ENCODE measurements at regions not wholly inside any gene's neighbourhood (a gene's known extent, or its start where the extent isn't known, plus 50 kb on each side); places are given as distances from the start of the nearest gene placed in this dataset.
"Not testable (repeated sequence)": the region's sequence is repeated elsewhere in the genome, so short reads cannot be mapped to it uniquely, and the experiment has no call there.

GRCh38 chr1:96865731-96866685 is 144.4 kb downstream of the PTBP2 start:
- peak; percentile 82 for DNase-seq (ENCODE audit: low spot score)

- DNase-seq (ENCODE audit: low spot score): no peak
These were observed 151.2 kb downstream of the PTBP2 start for GRCh38 chr1:96872757-96873156.

- no peak for DNase-seq (ENCODE audit: low spot score)
These were observed 157.1 kb downstream of the PTBP2 start for GRCh38 chr1:96878640-96879039.

GRCh38 chr1:96880626-96881025 is 159.0 kb downstream of the PTBP2 start:
- no peak for DNase-seq (ENCODE audit: low spot score)

GRCh38 chr1:96882096-96882495 is 160.5 kb downstream of the PTBP2 start:
- peak; percentile 45 for DNase-seq (ENCODE audit: low spot score)

- DNase-seq (ENCODE audit: low spot score): no peak
These were observed 164.9 kb downstream of the PTBP2 start for GRCh38 chr1:96886474-96886873.

GRCh38 chr1:96887501-96887900 is 165.9 kb downstream of the PTBP2 start:
- DNase-seq (ENCODE audit: low spot score): no peak

GRCh38 chr1:96901783-96902363 is 180.3 kb downstream of the PTBP2 start:
- DNase-seq (ENCODE audit: low spot score): no peak

GRCh38 chr1:96912248-96912647 is 190.7 kb downstream of the PTBP2 start:
- DNase-seq (ENCODE audit: low spot score): no peak

GRCh38 chr1:96915701-96916100 is 194.1 kb downstream of the PTBP2 start:
- DNase-seq (ENCODE audit: low spot score): not testable (repeated sequence)

- DNase-seq (ENCODE audit: low spot score): peak; percentile 56
These were observed 196.8 kb downstream of the PTBP2 start for GRCh38 chr1:96918406-96918805.

- DNase-seq (ENCODE audit: low spot score): no peak
These were observed 200.6 kb downstream of the PTBP2 start for GRCh38 chr1:96922181-96922580.

- DNase-seq (ENCODE audit: low spot score): no peak
These were observed 202.2 kb downstream of the PTBP2 start for GRCh38 chr1:96923753-96924152.

GRCh38 chr1:96926176-96926575 is 204.6 kb downstream of the PTBP2 start:
- DNase-seq (ENCODE audit: low spot score): no peak

GRCh38 chr1:96927125-96927524 is 205.5 kb downstream of the PTBP2 start:
- DNase-seq (ENCODE audit: low spot score): no peak

GRCh38 chr1:96931136-96931535 is 209.6 kb downstream of the PTBP2 start:
- DNase-seq (ENCODE audit: low spot score): no peak

- DNase-seq (ENCODE audit: low spot score): no peak
These were observed 212.7 kb downstream of the PTBP2 start for GRCh38 chr1:96934282-96934681.

GRCh38 chr1:96944432-96945092 is 223.0 kb downstream of the PTBP2 start:
- peak; percentile 39 for DNase-seq (ENCODE audit: low spot score)

GRCh38 chr1:96945509-96946084 is 224.0 kb downstream of the PTBP2 start:
- DNase-seq (ENCODE audit: low spot score): peak; percentile 27

- DNase-seq (ENCODE audit: low spot score): no peak
These were observed 233.9 kb downstream of the PTBP2 start for GRCh38 chr1:96955307-96956012.

GRCh38 chr1:96962216-96962615 is 240.6 kb downstream of the PTBP2 start:
- peak; percentile 4 for DNase-seq (ENCODE audit: low spot score)
